ENCODE measurements at regions not wholly inside any gene's neighbourhood (a gene's known extent, or its start where the extent isn't known, plus 50 kb on each side); places are given as distances from the start of the nearest gene placed in this dataset.

- no peak for TF ChIP-seq DEAF1 (CRISPR knock-in tag; IDR thresholded peaks at IDR 0.05)
Observed at GRCh38 chr5:121426153-121426552, 425.5 kb upstream of the FTMT start (continued).

- POLR2A ChIA-PET, result no interaction called here
- CTCF ChIA-PET (ENCODE audit: low intra/inter-chr PET ratio), result no interaction called here
- ATAC-seq, result no peak
- in situ Hi-C loops (cut with MboI), result no loop called here
- Histone ChIP-seq H4K20me1 (replicated peaks; ENCODE audit: control insufficient read depth, insufficient read depth, low read length) (no peaks in the 10 kb centered on the region), H3K9me1 (ENCODE audit: control insufficient read depth, insufficient read depth, low read length) (no peaks in the 10 kb centered on the region), H3K4me2 (ENCODE audit: insufficient read depth, low read length) (no peak overlapping the region), H2AFZ (ENCODE audit: low read depth, low read length) (no peak overlapping the region), H3K4me1 (replicated peaks in 1 of 2; ENCODE audit: control insufficient read depth in 2 of 2, insufficient read depth in 2 of 2, low read length in 2 of 2) (no peaks in the 10 kb centered on the region), H3K27me3 (ENCODE audit: control insufficient read depth in 2 of 2, insufficient read depth in 2 of 2, low read length in 2 of 2) (no peaks in the 10 kb centered on the region), H3K79me2 (ENCODE audit: control insufficient read depth, insufficient read depth, low read length) (no peaks in the 10 kb centered on the region), H3K27ac (ENCODE audit: extremely low read depth, low read depth, low read length) (no peak overlapping the region), H3K4me3 (no peak overlapping the region), H3K9me3 (replicated peaks; ENCODE audit: control insufficient read depth, insufficient read depth, low read depth, low read length) (no peaks in the 10 kb centered on the region), H3K9ac (ENCODE audit: insufficient read depth in 1 of 2, low read depth in 2 of 2, low read length in 2 of 2) (no peak overlapping the region), H3K36me3 (ENCODE audit: control insufficient read depth, insufficient read depth, low read length) (no peaks in the 10 kb centered on the region)
- intact Hi-C loops (cut with micrococcal nuclease), result no loop called here
- WGBS (ENCODE audit: insufficient coverage, low coverage, missing lambda C conversion rate), result 0% methylated on average over 1 of the region's 1 CpG
- FAIRE-seq, result no peak
- no peak for TF ChIP-seq ZNF316 (IDR thresholded peaks at IDR 0.05)
- no peak for TF ChIP-seq DMBX1 (CRISPR knock-in tag; IDR thresholded peaks at IDR 0.05; ENCODE audit: borderline replicate concordance)
- no peak for TF ChIP-seq ZNF133 (CRISPR knock-in tag; IDR thresholded peaks at IDR 0.05)
- TF ChIP-seq KHSRP (IDR thresholded peaks at IDR 0.05), result no peak
- TF ChIP-seq THAP12 (CRISPR knock-in tag; IDR thresholded peaks at IDR 0.05), result no peak
- TF ChIP-seq MED1 (CRISPR knock-in tag; IDR thresholded peaks at IDR 0.05; ENCODE audit: borderline replicate concordance), result no peak
- no peak for TF ChIP-seq CREB1 (IDR thresholded peaks at IDR 0.05)
- no peak for TF ChIP-seq CREB1 (CRISPR knock-in tag; IDR thresholded peaks at IDR 0.05)
- no peak for DNase-seq (ENCODE audit: extremely low read depth in 1 of 4, low spot score in 3 of 4)
- BruUV-seq (replicated peaks), result no TSS peak
Observed at GRCh38 chr5:121429761-121430160, 421.9 kb upstream of the FTMT start.

Measured in K562 (cell line).